Spleen (tissue), 7 donors: ENCODE measurements at regions not wholly inside any gene's neighbourhood (a gene's known extent, or its start where the extent isn't known, plus 50 kb on each side); places are given as distances from the start of the nearest gene placed in this dataset.

Experiments used
- POLR2A ChIP-seq, 3 donors: fragments of 450-650 bp; IDR thresholded peaks; one replicate each; pipeline ENCODE4 v1.5.1; 2017; ENCODE audit warnings: antibody characterized with exemption in 3 of 3, mild to moderate bottlenecking in 1 of 3
- POLR2AphosphoS5 ChIP-seq, 3 donors: sonication (generic); formaldehyde crosslinking; IDR thresholded peaks; one replicate each; pipeline ENCODE4 v1.5.1; 2017; ENCODE audit warnings: antibody characterized with exemption in 3 of 3
- TF ChIP-seq, protein P1 (sequence below), 11 experiments: fragments of 200-600 bp in 7 of 11; fragments of 450-650 bp in 4 of 11; sonication (generic) in 4 of 11; IDR thresholded peaks in 8 of 11; conservative IDR thresholded peaks in 3 of 11; 1 replicate in 7 of 11; 2 replicates in 4 of 11; pipeline versions ENCODE4 v1.4.0 to v1.8.0; 2016 to 2021; ENCODE audit warnings: antibody characterized with exemption in 11 of 11, inconsistent platforms in 4 of 11, mild to moderate bottlenecking in 1 of 11
- donor health status: DM: no; HTN: no; CAD: no; lungs with moderate emphysema.
- donor health status: DM: no; HTN: no; CAD: no.
- donor health status: DM: no; HTN: no; CAD: no.

- TF ChIP-seq POLR2A (IDR thresholded peaks at IDR 0.05) = no peak
- TF ChIP-seq, protein P1, sequence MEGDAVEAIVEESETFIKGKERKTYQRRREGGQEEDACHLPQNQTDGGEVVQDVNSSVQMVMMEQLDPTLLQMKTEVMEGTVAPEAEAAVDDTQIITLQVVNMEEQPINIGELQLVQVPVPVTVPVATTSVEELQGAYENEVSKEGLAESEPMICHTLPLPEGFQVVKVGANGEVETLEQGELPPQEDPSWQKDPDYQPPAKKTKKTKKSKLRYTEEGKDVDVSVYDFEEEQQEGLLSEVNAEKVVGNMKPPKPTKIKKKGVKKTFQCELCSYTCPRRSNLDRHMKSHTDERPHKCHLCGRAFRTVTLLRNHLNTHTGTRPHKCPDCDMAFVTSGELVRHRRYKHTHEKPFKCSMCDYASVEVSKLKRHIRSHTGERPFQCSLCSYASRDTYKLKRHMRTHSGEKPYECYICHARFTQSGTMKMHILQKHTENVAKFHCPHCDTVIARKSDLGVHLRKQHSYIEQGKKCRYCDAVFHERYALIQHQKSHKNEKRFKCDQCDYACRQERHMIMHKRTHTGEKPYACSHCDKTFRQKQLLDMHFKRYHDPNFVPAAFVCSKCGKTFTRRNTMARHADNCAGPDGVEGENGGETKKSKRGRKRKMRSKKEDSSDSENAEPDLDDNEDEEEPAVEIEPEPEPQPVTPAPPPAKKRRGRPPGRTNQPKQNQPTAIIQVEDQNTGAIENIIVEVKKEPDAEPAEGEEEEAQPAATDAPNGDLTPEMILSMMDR (IDR thresholded peaks at IDR 0.05 in 8 of 11, conservative IDR thresholded peaks at IDR 0.05 in 3 of 11) = no peak
- TF ChIP-seq POLR2AphosphoS5 (IDR thresholded peaks at IDR 0.05) = no peak
Observed at GRCh38 chr16:11412965-11413887, 68.0 kb downstream of the RMI2 start.
